ENCODE measurements at regions not wholly inside any gene's neighbourhood (a gene's known extent, or its start where the extent isn't known, plus 50 kb on each side); places are given as distances from the start of the nearest gene placed in this dataset.
A peak's percentile ranks its signal among the peaks of the same experiment; 100 is the strongest.

DNA sequence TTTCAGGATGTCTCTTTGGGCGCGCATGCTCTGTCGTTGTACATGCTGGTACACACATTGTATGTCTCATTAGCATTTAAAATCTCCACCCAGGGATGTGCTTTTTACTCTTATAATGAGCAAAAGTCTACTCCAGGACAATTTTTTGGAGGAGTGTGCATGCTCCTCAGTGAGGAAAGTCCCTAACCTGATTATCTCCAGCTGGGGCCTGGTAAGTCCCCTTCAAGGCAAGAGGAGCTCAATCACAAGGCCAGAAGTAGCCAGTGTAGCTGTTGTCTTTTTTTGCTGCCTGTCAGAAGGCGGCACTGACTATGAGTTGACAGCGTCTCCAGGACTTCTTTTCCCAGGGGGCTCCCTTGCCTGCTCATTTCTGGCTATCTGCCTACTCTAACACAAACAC is 218.3 kb upstream of the CNTN1 start:
- no peak for DNase-seq (ENCODE audit: insufficient read length, low spot score)
- FAIRE-seq = no peak

DNA sequence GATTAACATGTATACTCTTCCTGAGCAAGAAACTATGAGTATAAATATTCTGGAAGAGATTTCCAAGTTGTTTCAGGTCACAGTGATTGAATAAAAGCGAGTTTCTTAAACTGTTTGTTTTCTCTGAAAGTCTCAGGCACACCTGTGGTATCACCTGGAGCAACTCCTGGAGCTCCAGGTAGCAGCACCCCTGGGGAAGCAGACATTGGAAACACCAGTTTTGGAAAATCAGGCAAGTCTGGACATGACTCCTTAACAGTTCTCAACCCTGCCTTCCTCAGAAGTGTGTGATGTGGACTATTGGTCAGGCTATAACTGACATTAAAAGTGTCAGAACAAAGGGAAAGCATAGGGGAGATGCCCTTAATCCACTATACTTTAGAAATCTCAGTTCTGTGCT is 217.6 kb upstream of the CNTN1 start:
- FAIRE-seq (peak; percentile 26), DNase-seq (ENCODE audit: insufficient read length, low spot score) (no peak)
- no peak for TF ChIP-seq POU2F2 (IDR thresholded peaks at IDR 0.05; ENCODE audit: low read depth, low read length)

More for the DNA sequence above, 218.3 kb upstream of the CNTN1 start:
- no peak for TF ChIP-seq POLR2A (IDR thresholded peaks at IDR 0.05; ENCODE audit: low read depth, low read length)
- TF ChIP-seq POLR2AphosphoS5 (IDR thresholded peaks at IDR 0.05; ENCODE audit: low read depth, low read length) = no peak
- TF ChIP-seq PAX5 (IDR thresholded peaks at IDR 0.05; ENCODE audit: insufficient read depth, low read length, severe bottlenecking) = no peak
- TF ChIP-seq SPI1 (IDR thresholded peaks at IDR 0.05; ENCODE audit: low read depth, low read length) = no peak
- no peak for TF ChIP-seq POU2F2 (IDR thresholded peaks at IDR 0.05; ENCODE audit: low read depth, low read length)
- TF ChIP-seq TAF1 (IDR thresholded peaks at IDR 0.05; ENCODE audit: low read depth, low read length) = no peak

DNA sequence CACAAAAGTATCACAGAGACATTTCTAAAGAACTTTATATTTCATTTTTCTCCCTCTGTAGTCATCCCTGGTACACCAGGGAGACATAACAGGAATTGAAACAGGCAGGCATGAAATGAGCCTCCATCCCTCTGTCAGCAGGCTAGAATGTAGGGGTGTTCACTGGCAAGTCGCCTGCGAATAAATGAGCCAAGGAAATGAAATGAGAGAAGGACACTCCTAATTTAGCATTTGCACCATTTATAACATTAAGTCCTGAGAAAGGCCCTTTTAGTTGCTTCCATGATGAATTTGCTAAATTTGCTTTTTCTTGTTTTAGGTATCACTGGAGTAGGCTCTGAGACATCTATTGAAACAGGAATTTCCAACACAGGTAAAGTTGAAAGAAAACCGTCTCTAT is 192.4 kb upstream of the CNTN1 start:
- no peak for TF ChIP-seq PAX5 (IDR thresholded peaks at IDR 0.05; ENCODE audit: insufficient read depth, low read length, severe bottlenecking)
- TF ChIP-seq POLR2A (IDR thresholded peaks at IDR 0.05; ENCODE audit: low read depth, low read length) = no peak
- no peak for TF ChIP-seq TAF1 (IDR thresholded peaks at IDR 0.05; ENCODE audit: low read depth, low read length)

DNA sequence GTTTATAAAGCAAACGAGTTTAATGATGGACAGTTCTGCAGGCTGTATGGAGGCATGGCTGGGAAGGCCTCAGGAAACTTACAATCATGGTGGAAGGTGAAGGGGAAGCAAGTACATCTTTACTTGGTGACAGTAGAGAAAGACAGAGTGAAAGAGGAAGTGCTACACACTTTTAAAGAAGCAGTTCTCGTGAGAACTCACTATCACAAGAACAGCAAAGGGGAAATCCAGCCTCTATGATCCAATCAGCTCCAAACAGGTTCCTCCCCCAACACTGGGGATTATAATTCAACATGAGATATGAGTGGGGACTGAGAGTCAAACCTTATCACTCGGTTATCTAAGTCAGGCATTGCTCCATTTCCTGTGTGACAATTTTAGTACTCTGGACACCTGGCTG is 189.9 kb upstream of the CNTN1 start:
- FAIRE-seq (no peak), DNase-seq (ENCODE audit: insufficient read length, low spot score) (no peak)
- TF ChIP-seq POLR2A (IDR thresholded peaks at IDR 0.05; ENCODE audit: low read depth, low read length) = no peak
- peak; percentile 94 for TF ChIP-seq SPI1 (IDR thresholded peaks at IDR 0.05; ENCODE audit: low read depth, low read length)
- no peak for TF ChIP-seq TAF1 (IDR thresholded peaks at IDR 0.05; ENCODE audit: low read depth, low read length)

More for the DNA sequence above, 192.4 kb upstream of the CNTN1 start:
- FAIRE-seq (no peak), DNase-seq (ENCODE audit: insufficient read length, low spot score) (no peak)

DNA sequence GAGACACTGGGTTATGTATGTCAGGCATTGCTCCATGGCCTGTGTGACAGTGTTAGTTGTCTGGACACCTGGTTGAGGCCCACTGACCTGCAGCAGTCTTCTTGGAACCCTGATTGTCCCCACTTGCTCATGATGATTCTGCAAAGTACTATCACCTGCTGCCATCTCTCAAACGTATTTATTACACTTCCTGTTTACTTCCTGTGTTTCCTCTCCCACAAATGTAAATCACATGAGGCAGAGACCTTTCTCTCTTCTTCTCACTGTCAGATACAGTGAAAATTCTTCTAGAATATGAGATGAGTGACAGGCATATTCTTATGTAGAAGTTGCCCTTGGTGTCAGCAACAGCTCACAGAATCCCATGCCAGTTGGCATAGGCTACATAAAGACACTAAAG is 186.9 kb upstream of the CNTN1 start:
- TF ChIP-seq POU2F2 (IDR thresholded peaks at IDR 0.05; ENCODE audit: low read depth, low read length) (no peak), TAF1 (IDR thresholded peaks at IDR 0.05; ENCODE audit: low read depth, low read length) (no peak), PAX5 (IDR thresholded peaks at IDR 0.05; ENCODE audit: insufficient read depth, low read length, severe bottlenecking) (no peak), POLR2A (IDR thresholded peaks at IDR 0.05; ENCODE audit: low read depth, low read length) (no peak), POLR2AphosphoS5 (IDR thresholded peaks at IDR 0.05; ENCODE audit: low read depth, low read length) (no peak), SPI1 (IDR thresholded peaks at IDR 0.05; ENCODE audit: low read depth, low read length) (no peak)
- DNase-seq (ENCODE audit: insufficient read length, low spot score) = no peak
- no peak for FAIRE-seq

DNA sequence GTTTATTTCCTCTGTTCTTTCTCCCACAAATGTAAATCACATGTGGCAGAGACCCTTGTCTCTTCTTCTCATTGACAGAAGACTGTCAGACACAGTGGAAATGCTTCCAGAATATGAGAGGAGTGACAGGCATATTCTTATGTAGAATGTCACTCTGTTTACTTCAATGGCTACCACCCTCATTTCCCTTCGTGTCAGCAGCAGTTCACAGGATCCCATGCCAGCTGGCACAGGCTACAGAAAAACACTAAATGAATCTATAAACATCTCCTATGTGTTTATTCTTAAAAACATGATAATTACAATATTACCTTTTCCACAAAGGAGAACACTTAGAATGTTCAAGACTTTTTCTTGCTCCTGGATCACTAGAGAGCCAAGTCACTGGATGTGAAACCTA is 183.8 kb upstream of the CNTN1 start:
- TF ChIP-seq PAX5 (IDR thresholded peaks at IDR 0.05; ENCODE audit: insufficient read depth, low read length, severe bottlenecking) (no peak), POLR2AphosphoS5 (IDR thresholded peaks at IDR 0.05; ENCODE audit: low read depth, low read length) (no peak), POLR2A (IDR thresholded peaks at IDR 0.05; ENCODE audit: low read depth, low read length) (no peak), TAF1 (IDR thresholded peaks at IDR 0.05; ENCODE audit: low read depth, low read length) (no peak), SPI1 (IDR thresholded peaks at IDR 0.05; ENCODE audit: low read depth, low read length) (no peak), POU2F2 (IDR thresholded peaks at IDR 0.05; ENCODE audit: low read depth, low read length) (no peak)
- FAIRE-seq = no peak

DNA sequence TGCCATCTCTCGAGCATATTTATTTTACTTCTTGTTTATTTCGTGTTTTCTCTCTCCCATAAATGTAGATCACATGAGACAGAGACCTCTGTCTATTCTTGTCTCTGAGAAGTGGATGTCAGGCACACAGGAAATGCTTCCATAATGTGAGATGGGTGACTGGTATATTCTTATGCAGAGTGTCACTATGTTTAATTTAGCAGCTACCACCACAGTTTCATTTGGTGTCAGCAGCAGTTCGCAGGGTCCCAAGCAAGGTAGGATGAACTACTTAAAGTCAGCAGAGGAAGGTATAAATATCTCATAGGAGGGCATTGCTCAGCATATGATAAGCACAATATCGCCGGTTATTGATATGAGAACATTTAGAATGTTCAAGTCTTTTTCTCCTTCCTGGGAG is 180.9 kb upstream of the CNTN1 start:
- peak; percentile 81 for FAIRE-seq

More for the DNA sequence above, 183.8 kb upstream of the CNTN1 start:
- no peak for DNase-seq (ENCODE audit: insufficient read length, low spot score)

DNA sequence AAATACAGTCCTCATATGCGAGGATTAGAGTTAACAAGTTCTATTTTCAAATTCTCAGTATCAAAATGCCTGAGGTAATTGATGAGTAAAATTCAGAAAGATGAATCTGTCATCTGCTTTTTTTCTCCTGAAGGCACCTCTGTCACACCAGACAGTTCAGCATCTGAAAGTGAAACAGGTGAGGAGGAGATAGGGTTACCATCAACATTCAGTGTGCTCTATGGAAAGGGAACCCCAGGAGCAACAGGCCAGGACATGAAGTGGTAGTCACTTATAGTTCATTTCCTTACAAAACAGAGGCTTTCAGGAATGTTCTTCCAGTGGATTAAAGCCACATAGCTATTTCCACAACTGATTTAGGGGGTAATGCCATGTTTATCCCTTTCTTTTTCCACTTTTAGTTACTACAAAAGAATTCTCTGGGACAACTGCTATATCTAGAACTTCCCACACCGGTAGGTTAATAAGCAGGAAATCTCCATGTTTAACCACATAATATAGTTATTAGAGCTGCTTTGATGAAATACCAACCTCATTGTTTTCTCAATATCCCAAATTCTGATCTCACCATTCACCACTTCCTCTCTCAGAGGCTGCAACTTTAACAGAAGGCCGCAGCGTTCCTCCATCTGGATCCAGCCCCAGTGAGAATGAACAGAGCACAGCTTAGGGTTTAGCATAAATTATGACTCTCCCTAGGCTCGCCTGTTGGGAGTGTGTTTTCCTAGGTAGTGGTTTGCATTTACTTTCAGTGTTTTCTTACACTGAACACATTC is 177.0 kb upstream of the CNTN1 start:
- DNase-seq (ENCODE audit: insufficient read length, low spot score) (no peak), FAIRE-seq (peak; percentile 52)
- TF ChIP-seq PAX5 (IDR thresholded peaks at IDR 0.05; ENCODE audit: insufficient read depth, low read length, severe bottlenecking) (no peak), POLR2A (IDR thresholded peaks at IDR 0.05; ENCODE audit: low read depth, low read length) (no peak), SPI1 (IDR thresholded peaks at IDR 0.05; ENCODE audit: low read depth, low read length) (peak; percentile 88)

More for the DNA sequence above, 180.9 kb upstream of the CNTN1 start:
- TF ChIP-seq POLR2A (IDR thresholded peaks at IDR 0.05; ENCODE audit: low read depth, low read length) (no peak), SPI1 (IDR thresholded peaks at IDR 0.05; ENCODE audit: low read depth, low read length) (no peak), PAX5 (IDR thresholded peaks at IDR 0.05; ENCODE audit: insufficient read depth, low read length, severe bottlenecking) (no peak), TAF1 (IDR thresholded peaks at IDR 0.05; ENCODE audit: low read depth, low read length) (no peak), POLR2AphosphoS5 (IDR thresholded peaks at IDR 0.05; ENCODE audit: low read depth, low read length) (no peak), POU2F2 (IDR thresholded peaks at IDR 0.05; ENCODE audit: low read depth, low read length) (no peak)
- no peak for DNase-seq (ENCODE audit: insufficient read length, low spot score)

DNA sequence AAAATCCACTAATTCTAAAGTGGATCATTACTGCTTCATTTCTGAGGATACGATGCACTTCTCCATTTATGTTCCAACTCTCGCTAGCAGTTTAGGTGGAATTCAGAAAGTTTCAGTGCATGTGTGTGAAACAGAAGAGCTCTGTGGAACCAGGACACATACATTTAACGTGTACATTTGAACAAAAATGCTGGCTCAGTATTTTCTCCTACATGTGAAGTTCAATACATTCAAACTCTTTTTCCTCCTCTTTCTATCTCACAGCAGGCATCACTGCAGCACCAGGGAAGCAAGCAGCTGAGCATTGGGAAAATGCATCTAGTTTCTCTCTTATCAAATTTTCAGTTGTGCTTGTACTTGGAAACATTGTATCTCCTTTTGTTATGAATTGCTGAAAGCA is 169.4 kb upstream of the CNTN1 start:
- no peak for FAIRE-seq

DNA sequence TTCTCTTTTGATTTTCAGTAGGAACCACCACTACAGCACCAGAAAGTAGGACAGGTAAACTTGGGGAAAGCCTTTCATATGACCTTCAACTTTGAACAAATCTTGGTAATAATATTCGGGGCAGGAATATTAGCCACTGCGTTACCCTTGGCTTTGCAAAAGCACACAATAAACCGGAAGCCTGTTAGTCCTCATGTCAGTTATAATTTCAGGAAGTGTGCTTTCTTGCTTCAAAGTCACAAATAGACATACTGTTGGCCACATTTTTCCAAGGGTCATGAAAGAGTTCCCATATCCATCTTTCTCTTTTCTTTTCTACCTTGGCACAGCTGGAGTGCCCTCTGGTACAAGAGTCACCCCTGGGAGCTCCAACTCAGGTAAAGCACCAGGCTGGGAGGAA is 167.2 kb upstream of the CNTN1 start:
- TF ChIP-seq POLR2AphosphoS5 (IDR thresholded peaks at IDR 0.05; ENCODE audit: low read depth, low read length) = no peak
- FAIRE-seq = no peak

More for the DNA sequence above, 169.4 kb upstream of the CNTN1 start:
- DNase-seq (ENCODE audit: insufficient read length, low spot score) = no peak
- TF ChIP-seq POU2F2 (IDR thresholded peaks at IDR 0.05; ENCODE audit: low read depth, low read length) = no peak
- TF ChIP-seq TAF1 (IDR thresholded peaks at IDR 0.05; ENCODE audit: low read depth, low read length) = no peak
- no peak for TF ChIP-seq SPI1 (IDR thresholded peaks at IDR 0.05; ENCODE audit: low read depth, low read length)
- no peak for TF ChIP-seq PAX5 (IDR thresholded peaks at IDR 0.05; ENCODE audit: insufficient read depth, low read length, severe bottlenecking)
- no peak for TF ChIP-seq POLR2AphosphoS5 (IDR thresholded peaks at IDR 0.05; ENCODE audit: low read depth, low read length)
- no peak for TF ChIP-seq POLR2A (IDR thresholded peaks at IDR 0.05; ENCODE audit: low read depth, low read length)

DNA sequence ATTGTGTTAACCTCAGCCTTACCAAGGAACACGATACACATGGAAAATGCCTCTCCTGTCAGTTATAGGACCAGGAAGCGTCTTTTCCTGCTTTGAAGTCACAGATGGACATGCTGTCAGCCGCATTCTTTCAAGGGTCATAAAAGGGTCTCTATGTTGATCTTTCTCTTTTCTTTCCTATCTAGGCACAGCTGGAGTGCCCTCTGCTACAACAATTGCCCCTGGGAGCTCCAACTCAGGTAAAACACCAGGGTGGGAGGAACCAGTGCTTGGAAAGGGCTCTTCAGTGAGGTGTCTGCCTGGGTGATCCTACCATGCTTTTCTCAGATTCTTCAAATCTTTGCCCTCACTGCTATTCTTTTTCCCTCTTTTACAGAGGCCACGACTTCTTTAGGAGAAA is 157.4 kb upstream of the CNTN1 start:
- FAIRE-seq = no peak
- TF ChIP-seq POU2F2 (IDR thresholded peaks at IDR 0.05; ENCODE audit: low read depth, low read length) (no peak), POLR2A (IDR thresholded peaks at IDR 0.05; ENCODE audit: low read depth, low read length) (no peak), TAF1 (IDR thresholded peaks at IDR 0.05; ENCODE audit: low read depth, low read length) (no peak), POLR2AphosphoS5 (IDR thresholded peaks at IDR 0.05; ENCODE audit: low read depth, low read length) (no peak), PAX5 (IDR thresholded peaks at IDR 0.05; ENCODE audit: insufficient read depth, low read length, severe bottlenecking) (no peak), SPI1 (IDR thresholded peaks at IDR 0.05; ENCODE audit: low read depth, low read length) (no peak)
- DNase-seq (ENCODE audit: insufficient read length, low spot score) = no peak

More for the DNA sequence above, 167.2 kb upstream of the CNTN1 start:
- DNase-seq (ENCODE audit: insufficient read length, low spot score) = no peak

All from GM12891 (cell line).